Globus pallidus (tissue), 1 donor: ENCODE measurements at regions not wholly inside any gene's neighbourhood (a gene's known extent, or its start where the extent isn't known, plus 50 kb on each side); places are given as distances from the start of the nearest gene placed in this dataset.
"Not testable (repeated sequence)": the region's sequence is repeated elsewhere in the genome, so short reads cannot be mapped to it uniquely, and the experiment has no call there.

ENCODE experiments used
- DNase-seq: peaks from one replicate; pipeline ENCODE4 v3.0.0-alpha.2; 2015; ENCODE audit warnings: low spot score

GRCh38 chr7:25597946-25598345 is 369.7 kb upstream of the NPVF start:
- no peak for DNase-seq

- no peak for DNase-seq
Observed at GRCh38 chr7:25598765-25599164, 370.5 kb upstream of the NPVF start.

GRCh38 chr7:25600262-25600920 is 372.1 kb upstream of the NPVF start:
- no peak for DNase-seq

- not testable (repeated sequence) for DNase-seq
Observed at GRCh38 chr7:25602730-25603426, 374.6 kb upstream of the NPVF start.

GRCh38 chr7:25603427-25603740 is 375.1 kb upstream of the NPVF start:
- DNase-seq: not testable (repeated sequence)

- no peak for DNase-seq
Observed at GRCh38 chr7:25611196-25611595, 382.9 kb upstream of the NPVF start.

- DNase-seq: no peak
Observed at GRCh38 chr7:25613912-25614311, 385.6 kb upstream of the NPVF start.

GRCh38 chr7:25614415-25614814 is 386.1 kb upstream of the NPVF start:
- DNase-seq: no peak

- DNase-seq: peak; percentile 33
Observed at GRCh38 chr7:25615003-25615402, 386.7 kb upstream of the NPVF start.

GRCh38 chr7:25615593-25615992 is 387.3 kb upstream of the NPVF start:
- no peak for DNase-seq

- DNase-seq: no peak
Observed at GRCh38 chr7:25617214-25617613, 388.9 kb upstream of the NPVF start.

GRCh38 chr7:25617673-25618072 is 389.4 kb upstream of the NPVF start:
- DNase-seq: no peak

- DNase-seq: no peak
Observed at GRCh38 chr7:25619381-25619780, 391.1 kb upstream of the NPVF start.

GRCh38 chr7:25619963-25620799 is 391.9 kb upstream of the NPVF start:
- peak; percentile 55 for DNase-seq

GRCh38 chr7:25621993-25622392 is 393.7 kb upstream of the NPVF start:
- no peak for DNase-seq

GRCh38 chr7:25622695-25623094 is 394.4 kb upstream of the NPVF start:
- no peak for DNase-seq

GRCh38 chr7:25624051-25624450 is 395.8 kb upstream of the NPVF start:
- DNase-seq: no peak

GRCh38 chr7:25624833-25625232 is 396.5 kb upstream of the NPVF start:
- no peak for DNase-seq

- no peak for DNase-seq
Observed at GRCh38 chr7:25625306-25625992, 397.2 kb upstream of the NPVF start.

GRCh38 chr7:25626451-25627131 is 398.3 kb upstream of the NPVF start:
- DNase-seq: no peak

- DNase-seq: no peak
Observed at GRCh38 chr7:25628446-25628845, 400.2 kb upstream of the NPVF start.

GRCh38 chr7:25632616-25633015 is 404.3 kb upstream of the NPVF start:
- DNase-seq: no peak
